WTC11 (cell line): ENCODE measurements at regions not wholly inside any gene's neighbourhood (a gene's known extent, or its start where the extent isn't known, plus 50 kb on each side); places are given as distances from the start of the nearest gene placed in this dataset.

ENCODE experiments used
- ATAC-seq: fragments of 200-7000 bp; cut with Tn5 transposase; 2 replicates; pipeline ENCODE4 v1.10.0; 2021; ENCODE audit warnings: mild to moderate bottlenecking, moderate library complexity
- CTCF ChIA-PET: fragments of 300-600 bp; sonication (Branson Sonifier 250); formaldehyde crosslinking; loops from one replicate; lab custom pipeline; 2021; ENCODE audit warnings: antibody characterized with exemption; lab: Charles Lee
- POLR2A ChIA-PET: fragments of 350-600 bp; sonication (Branson Sonifier 250); formaldehyde crosslinking; loops from one replicate; lab custom pipeline; 2021; ENCODE audit warnings: antibody characterized with exemption; lab: Charles Lee
- DNase-seq: peaks from one replicate; pipeline ENCODE4 v3.0.0; 2021; ENCODE audit warnings: low spot score
- H3K27ac Mint-ChIP-seq: 2 replicates; pipeline ENCODE4 v1.8.0; 2021; ENCODE audit warnings: mixed read lengths
- H3K27me3 Mint-ChIP-seq: 2 replicates; pipeline ENCODE4 v1.8.0; 2021; ENCODE audit warnings: low read depth, mild to moderate bottlenecking, moderate library complexity, mixed read lengths
- H3K36me3 Mint-ChIP-seq: 2 replicates; pipeline ENCODE4 v1.8.0; 2021; ENCODE audit warnings: mixed read lengths
- H3K4me1 Mint-ChIP-seq: 2 replicates; pipeline ENCODE4 v1.8.0; 2022; ENCODE audit warnings: mixed read lengths
- H3K4me3 Mint-ChIP-seq: 2 replicates; pipeline ENCODE4 v1.8.0; 2021; ENCODE audit warnings: mild to moderate bottlenecking, moderate library complexity, mixed read lengths
- H3K9me3 Mint-ChIP-seq: 2 replicates; pipeline ENCODE4 v1.8.0; 2021; ENCODE audit warnings: mixed read lengths
- ESRRA ChIP-seq: sonication (generic); formaldehyde crosslinking; IDR thresholded peaks from 2 replicates; pipeline ENCODE4 v1.8.1; 2022; ENCODE audit warnings: mild to moderate bottlenecking, missing genetic modification reagents, borderline replicate concordance
- ETV6 ChIP-seq: sonication (generic); formaldehyde crosslinking; IDR thresholded peaks from 2 replicates; pipeline ENCODE4 v1.8.1; 2022; ENCODE audit warnings: mild to moderate bottlenecking, missing genetic modification reagents
- FOXJ3 ChIP-seq: sonication (generic); formaldehyde crosslinking; IDR thresholded peaks from 2 replicates; pipeline ENCODE4 v1.9.0; 2021; ENCODE audit warnings: missing genetic modification reagents, mild to moderate bottlenecking, borderline replicate concordance
- FOXP1 ChIP-seq: sonication (generic); formaldehyde crosslinking; IDR thresholded peaks from 2 replicates; pipeline ENCODE4 v1.8.0; 2022; ENCODE audit warnings: missing genetic modification reagents, mild to moderate bottlenecking, moderate library complexity, borderline replicate concordance
- KAT7 ChIP-seq: sonication (generic); formaldehyde crosslinking; IDR thresholded peaks from 2 replicates; pipeline ENCODE4 v1.8.1; 2023; ENCODE audit warnings: missing genetic modification reagents, mild to moderate bottlenecking, borderline replicate concordance
- MXD4 ChIP-seq: fragments of 250-450 bp; sonication (Bioruptor Pico); IDR thresholded peaks from 2 replicates; pipeline ENCODE4 v1.8.0; 2021; ENCODE audit warnings: mild to moderate bottlenecking, moderate library complexity, borderline replicate concordance
- RELA ChIP-seq: sonication (generic); formaldehyde crosslinking; IDR thresholded peaks from 2 replicates; pipeline ENCODE4 v1.8.1; 2022; ENCODE audit warnings: missing genetic modification reagents, mild to moderate bottlenecking, borderline replicate concordance
- ZNF317 ChIP-seq: sonication (generic); formaldehyde crosslinking; IDR thresholded peaks from 2 replicates; pipeline ENCODE4 v1.8.1; 2023; ENCODE audit warnings: low read depth, mild to moderate bottlenecking, moderate library complexity, missing genetic modification reagents, borderline replicate concordance
- ZNF416 ChIP-seq: fragments of 250-450 bp; sonication (Bioruptor Pico); IDR thresholded peaks from 2 replicates; pipeline ENCODE4 v1.9.0; 2021; ENCODE audit warnings: mild to moderate bottlenecking, inconsistent platforms
- ZNF423 ChIP-seq: fragments of 250-450 bp; sonication (Bioruptor Pico); IDR thresholded peaks from 2 replicates; pipeline ENCODE4 v2.1.2; 2022; ENCODE audit warnings: mild to moderate bottlenecking, moderate library complexity
- TF ChIP-seq, protein P1 (sequence below): sonication (generic); formaldehyde crosslinking; IDR thresholded peaks from 2 replicates; pipeline ENCODE4 v1.8.0; 2022; ENCODE audit warnings: mild to moderate bottlenecking, missing genetic modification reagents
- TF ChIP-seq, protein P2 (sequence below): sonication (generic); formaldehyde crosslinking; IDR thresholded peaks from 2 replicates; pipeline ENCODE4 v1.8.0; 2022; ENCODE audit warnings: missing genetic modification reagents
- TF ChIP-seq, protein P3 (sequence below): fragments of 250-450 bp; sonication (Bioruptor Pico); IDR thresholded peaks from 2 replicates; pipeline ENCODE4 v1.8.0; 2021; ENCODE audit warnings: mild to moderate bottlenecking
- TF ChIP-seq, protein P4 (sequence below): fragments of 200-600 bp; IDR thresholded peaks from 2 replicates; pipeline ENCODE4 v1.8.0; 2022; ENCODE audit warnings: antibody characterized with exemption
- TF ChIP-seq, protein P5 (sequence below): sonication (generic); formaldehyde crosslinking; conservative IDR thresholded peaks from 2 replicates; pipeline ENCODE4 v1.8.1; 2022; ENCODE audit warnings: mild to moderate bottlenecking, missing genetic modification reagents
- TF ChIP-seq, protein P6 (sequence below): fragments of 250-450 bp; sonication (Bioruptor Pico); conservative IDR thresholded peaks from 2 replicates; pipeline ENCODE4 v1.9.0; 2021; ENCODE audit warnings: mild to moderate bottlenecking
- TF ChIP-seq, protein P7 (sequence below): sonication (generic); formaldehyde crosslinking; IDR thresholded peaks from 2 replicates; pipeline ENCODE4 v1.8.1; 2023; ENCODE audit warnings: mild to moderate bottlenecking, moderate library complexity, missing genetic modification reagents
- TF ChIP-seq, protein P8 (sequence below): sonication (generic); formaldehyde crosslinking; IDR thresholded peaks from 2 replicates; pipeline ENCODE4 v1.8.1; 2022; ENCODE audit warnings: low read depth, mild to moderate bottlenecking, moderate library complexity, missing genetic modification reagents, borderline replicate concordance

DNA sequence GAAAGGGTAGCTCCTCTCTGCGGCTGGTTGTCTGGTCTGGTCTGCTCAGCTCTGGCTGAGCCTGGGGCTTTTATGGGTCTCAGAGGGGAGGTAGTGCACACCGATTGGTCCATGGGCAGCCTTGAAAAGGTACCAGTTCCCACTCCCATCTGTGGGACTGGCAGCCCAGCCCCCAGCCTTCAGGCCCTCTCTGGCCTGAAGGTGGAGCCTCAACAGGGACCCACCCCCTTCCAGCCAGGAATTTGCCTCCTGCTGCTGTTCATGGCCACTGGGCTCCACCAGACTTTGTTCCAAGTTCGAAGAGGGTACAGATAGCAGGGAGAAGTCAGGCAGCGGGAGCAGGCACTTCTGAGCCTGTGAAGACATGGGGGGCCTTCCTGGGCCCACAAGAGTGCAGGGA, 165.3 kb upstream of the SLC27A6 start:
- ChIA-PET CTCF (no interaction called here), POLR2A (no interaction called here)

More for the DNA sequence above, 165.3 kb upstream of the SLC27A6 start:
- Mint-ChIP-seq H3K27me3 (no peaks in the 10 kb centered on the region; the same call in 1 of the 2 replicates), H3K9me3 (no peaks in the 10 kb centered on the region), H3K4me1 (peaks cover 8% of the 10 kb centered on the region), H3K36me3 (no peaks in the 10 kb centered on the region), H3K27ac (no peak overlapping the region), H3K4me3 (no peak overlapping the region)
- TF ChIP-seq, protein P1, sequence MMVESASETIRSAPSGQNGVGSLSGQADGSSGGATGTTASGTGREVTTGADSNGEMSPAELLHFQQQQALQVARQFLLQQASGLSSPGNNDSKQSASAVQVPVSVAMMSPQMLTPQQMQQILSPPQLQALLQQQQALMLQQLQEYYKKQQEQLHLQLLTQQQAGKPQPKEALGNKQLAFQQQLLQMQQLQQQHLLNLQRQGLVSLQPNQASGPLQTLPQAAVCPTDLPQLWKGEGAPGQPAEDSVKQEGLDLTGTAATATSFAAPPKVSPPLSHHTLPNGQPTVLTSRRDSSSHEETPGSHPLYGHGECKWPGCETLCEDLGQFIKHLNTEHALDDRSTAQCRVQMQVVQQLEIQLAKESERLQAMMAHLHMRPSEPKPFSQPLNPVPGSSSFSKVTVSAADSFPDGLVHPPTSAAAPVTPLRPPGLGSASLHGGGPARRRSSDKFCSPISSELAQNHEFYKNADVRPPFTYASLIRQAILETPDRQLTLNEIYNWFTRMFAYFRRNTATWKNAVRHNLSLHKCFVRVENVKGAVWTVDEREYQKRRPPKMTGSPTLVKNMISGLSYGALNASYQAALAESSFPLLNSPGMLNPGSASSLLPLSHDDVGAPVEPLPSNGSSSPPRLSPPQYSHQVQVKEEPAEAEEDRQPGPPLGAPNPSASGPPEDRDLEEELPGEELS (CRISPR knock-in tag) = no peak
- TF ChIP-seq ZNF416 = no peak
- TF ChIP-seq FOXP1 (CRISPR knock-in tag) = no peak
- no peak for TF ChIP-seq FOXJ3 (CRISPR knock-in tag)
- no peak for TF ChIP-seq ZNF423 (CRISPR knock-in tag)
- no peak for TF ChIP-seq MXD4 (CRISPR knock-in tag)
- TF ChIP-seq, protein P2, sequence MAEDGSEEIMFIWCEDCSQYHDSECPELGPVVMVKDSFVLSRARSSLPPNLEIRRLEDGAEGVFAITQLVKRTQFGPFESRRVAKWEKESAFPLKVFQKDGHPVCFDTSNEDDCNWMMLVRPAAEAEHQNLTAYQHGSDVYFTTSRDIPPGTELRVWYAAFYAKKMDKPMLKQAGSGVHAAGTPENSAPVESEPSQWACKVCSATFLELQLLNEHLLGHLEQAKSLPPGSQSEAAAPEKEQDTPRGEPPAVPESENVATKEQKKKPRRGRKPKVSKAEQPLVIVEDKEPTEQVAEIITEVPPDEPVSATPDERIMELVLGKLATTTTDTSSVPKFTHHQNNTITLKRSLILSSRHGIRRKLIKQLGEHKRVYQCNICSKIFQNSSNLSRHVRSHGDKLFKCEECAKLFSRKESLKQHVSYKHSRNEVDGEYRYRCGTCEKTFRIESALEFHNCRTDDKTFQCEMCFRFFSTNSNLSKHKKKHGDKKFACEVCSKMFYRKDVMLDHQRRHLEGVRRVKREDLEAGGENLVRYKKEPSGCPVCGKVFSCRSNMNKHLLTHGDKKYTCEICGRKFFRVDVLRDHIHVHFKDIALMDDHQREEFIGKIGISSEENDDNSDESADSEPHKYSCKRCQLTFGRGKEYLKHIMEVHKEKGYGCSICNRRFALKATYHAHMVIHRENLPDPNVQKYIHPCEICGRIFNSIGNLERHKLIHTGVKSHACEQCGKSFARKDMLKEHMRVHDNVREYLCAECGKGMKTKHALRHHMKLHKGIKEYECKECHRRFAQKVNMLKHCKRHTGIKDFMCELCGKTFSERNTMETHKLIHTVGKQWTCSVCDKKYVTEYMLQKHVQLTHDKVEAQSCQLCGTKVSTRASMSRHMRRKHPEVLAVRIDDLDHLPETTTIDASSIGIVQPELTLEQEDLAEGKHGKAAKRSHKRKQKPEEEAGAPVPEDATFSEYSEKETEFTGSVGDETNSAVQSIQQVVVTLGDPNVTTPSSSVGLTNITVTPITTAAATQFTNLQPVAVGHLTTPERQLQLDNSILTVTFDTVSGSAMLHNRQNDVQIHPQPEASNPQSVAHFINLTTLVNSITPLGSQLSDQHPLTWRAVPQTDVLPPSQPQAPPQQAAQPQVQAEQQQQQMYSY (CRISPR knock-in tag) = no peak
- TF ChIP-seq, protein P3, sequence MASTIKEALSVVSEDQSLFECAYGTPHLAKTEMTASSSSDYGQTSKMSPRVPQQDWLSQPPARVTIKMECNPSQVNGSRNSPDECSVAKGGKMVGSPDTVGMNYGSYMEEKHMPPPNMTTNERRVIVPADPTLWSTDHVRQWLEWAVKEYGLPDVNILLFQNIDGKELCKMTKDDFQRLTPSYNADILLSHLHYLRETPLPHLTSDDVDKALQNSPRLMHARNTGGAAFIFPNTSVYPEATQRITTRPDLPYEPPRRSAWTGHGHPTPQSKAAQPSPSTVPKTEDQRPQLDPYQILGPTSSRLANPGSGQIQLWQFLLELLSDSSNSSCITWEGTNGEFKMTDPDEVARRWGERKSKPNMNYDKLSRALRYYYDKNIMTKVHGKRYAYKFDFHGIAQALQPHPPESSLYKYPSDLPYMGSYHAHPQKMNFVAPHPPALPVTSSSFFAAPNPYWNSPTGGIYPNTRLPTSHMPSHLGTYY = no peak
- TF ChIP-seq, protein P4, sequence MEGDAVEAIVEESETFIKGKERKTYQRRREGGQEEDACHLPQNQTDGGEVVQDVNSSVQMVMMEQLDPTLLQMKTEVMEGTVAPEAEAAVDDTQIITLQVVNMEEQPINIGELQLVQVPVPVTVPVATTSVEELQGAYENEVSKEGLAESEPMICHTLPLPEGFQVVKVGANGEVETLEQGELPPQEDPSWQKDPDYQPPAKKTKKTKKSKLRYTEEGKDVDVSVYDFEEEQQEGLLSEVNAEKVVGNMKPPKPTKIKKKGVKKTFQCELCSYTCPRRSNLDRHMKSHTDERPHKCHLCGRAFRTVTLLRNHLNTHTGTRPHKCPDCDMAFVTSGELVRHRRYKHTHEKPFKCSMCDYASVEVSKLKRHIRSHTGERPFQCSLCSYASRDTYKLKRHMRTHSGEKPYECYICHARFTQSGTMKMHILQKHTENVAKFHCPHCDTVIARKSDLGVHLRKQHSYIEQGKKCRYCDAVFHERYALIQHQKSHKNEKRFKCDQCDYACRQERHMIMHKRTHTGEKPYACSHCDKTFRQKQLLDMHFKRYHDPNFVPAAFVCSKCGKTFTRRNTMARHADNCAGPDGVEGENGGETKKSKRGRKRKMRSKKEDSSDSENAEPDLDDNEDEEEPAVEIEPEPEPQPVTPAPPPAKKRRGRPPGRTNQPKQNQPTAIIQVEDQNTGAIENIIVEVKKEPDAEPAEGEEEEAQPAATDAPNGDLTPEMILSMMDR = no peak
- TF ChIP-seq, protein P5, sequence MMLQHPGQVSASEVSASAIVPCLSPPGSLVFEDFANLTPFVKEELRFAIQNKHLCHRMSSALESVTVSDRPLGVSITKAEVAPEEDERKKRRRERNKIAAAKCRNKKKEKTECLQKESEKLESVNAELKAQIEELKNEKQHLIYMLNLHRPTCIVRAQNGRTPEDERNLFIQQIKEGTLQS (CRISPR knock-in tag) = no peak
- no peak for TF ChIP-seq ESRRA
- no peak for TF ChIP-seq KAT7
- TF ChIP-seq ZNF317 (CRISPR knock-in tag) = no peak
- TF ChIP-seq RELA = no peak
- TF ChIP-seq, protein P6, sequence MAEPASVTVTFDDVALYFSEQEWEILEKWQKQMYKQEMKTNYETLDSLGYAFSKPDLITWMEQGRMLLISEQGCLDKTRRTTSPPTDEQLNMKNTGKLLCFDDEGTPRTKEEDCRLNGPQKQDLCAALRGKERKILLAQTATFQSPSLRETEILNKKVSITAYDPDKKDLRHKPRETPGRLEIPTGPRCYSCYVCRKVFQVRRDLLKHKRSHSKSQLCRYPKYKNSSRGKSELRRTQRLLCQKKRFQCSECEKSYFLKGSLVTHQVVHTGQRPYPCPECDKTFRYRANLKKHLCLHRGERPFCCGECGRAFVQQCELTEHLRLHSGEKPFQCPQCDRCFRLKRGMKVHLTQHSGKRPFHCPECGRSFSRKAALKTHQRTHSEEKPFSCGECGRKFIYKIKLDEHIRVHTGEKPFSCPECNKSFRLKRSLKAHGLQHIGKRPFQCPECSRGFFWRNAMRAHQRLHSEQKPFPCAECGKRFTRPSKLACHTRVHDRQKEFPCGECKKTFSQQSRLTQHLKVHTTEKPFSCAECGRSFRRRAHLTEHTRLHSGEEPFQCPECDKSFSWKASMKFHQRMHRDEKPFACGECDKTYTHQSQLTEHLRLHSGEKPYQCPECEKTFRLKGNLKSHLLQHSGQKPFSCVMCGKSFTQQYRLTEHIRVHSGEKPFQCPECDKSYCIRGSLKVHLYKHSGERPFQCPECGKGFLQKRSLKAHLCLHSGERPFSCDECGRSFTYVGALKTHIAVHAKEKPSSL (CRISPR knock-in tag) = no peak
- no peak for TF ChIP-seq ETV6
- TF ChIP-seq, protein P7, sequence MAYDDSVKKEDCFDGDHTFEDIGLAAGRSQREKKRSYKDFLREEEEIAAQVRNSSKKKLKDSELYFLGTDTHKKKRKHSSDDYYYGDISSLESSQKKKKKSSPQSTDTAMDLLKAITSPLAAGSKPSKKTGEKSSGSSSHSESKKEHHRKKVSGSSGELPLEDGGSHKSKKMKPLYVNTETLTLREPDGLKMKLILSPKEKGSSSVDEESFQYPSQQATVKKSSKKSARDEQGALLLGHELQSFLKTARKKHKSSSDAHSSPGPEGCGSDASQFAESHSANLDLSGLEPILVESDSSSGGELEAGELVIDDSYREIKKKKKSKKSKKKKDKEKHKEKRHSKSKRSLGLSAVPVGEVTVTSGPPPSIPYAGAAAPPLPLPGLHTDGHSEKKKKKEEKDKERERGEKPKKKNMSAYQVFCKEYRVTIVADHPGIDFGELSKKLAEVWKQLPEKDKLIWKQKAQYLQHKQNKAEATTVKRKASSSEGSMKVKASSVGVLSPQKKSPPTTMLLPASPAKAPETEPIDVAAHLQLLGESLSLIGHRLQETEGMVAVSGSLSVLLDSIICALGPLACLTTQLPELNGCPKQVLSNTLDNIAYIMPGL (CRISPR knock-in tag) = no peak
- TF ChIP-seq, protein P8, sequence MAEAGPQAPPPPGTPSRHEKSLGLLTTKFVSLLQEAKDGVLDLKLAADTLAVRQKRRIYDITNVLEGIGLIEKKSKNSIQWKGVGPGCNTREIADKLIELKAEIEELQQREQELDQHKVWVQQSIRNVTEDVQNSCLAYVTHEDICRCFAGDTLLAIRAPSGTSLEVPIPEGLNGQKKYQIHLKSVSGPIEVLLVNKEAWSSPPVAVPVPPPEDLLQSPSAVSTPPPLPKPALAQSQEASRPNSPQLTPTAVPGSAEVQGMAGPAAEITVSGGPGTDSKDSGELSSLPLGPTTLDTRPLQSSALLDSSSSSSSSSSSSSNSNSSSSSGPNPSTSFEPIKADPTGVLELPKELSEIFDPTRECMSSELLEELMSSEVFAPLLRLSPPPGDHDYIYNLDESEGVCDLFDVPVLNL (CRISPR knock-in tag) = no peak
- ATAC-seq (peak; percentile 79), DNase-seq (peak; percentile 25)
